ENCODE measurements at regions not wholly inside any gene's neighbourhood (a gene's known extent, or its start where the extent isn't known, plus 50 kb on each side); places are given as distances from the start of the nearest gene placed in this dataset.

GRCh38 chr12:54765652-54766051, 88.7 kb upstream of the MUCL1 start:
- TF ChIP-seq CTCF (IDR thresholded peaks at IDR 0.05; ENCODE audit: control extremely low read depth in 1 of 3, insufficient read depth in 1 of 3, low read depth in 1 of 3, low read length in 3 of 3): no peak
- no peak for TF ChIP-seq RAD21 (IDR thresholded peaks at IDR 0.05 in 1 of 2, conservative IDR thresholded peaks at IDR 0.05 in 1 of 2; ENCODE audit: low read depth in 2 of 2, low read length in 2 of 2)
- TF ChIP-seq YY1 (IDR thresholded peaks at IDR 0.05; ENCODE audit: low read depth, low read length): no peak
- no peak for TF ChIP-seq EP300 (IDR thresholded peaks at IDR 0.05; ENCODE audit: borderline replicate concordance in 1 of 2, low read depth in 2 of 2, low read length in 2 of 2)
- TF ChIP-seq JUND (IDR thresholded peaks at IDR 0.05; ENCODE audit: low read length): no peak
- no peak for TF ChIP-seq CHD7 (IDR thresholded peaks at IDR 0.05; ENCODE audit: insufficient replicate concordance, low read length)
- TF ChIP-seq POLR2A (IDR thresholded peaks at IDR 0.05; ENCODE audit: control extremely low read depth in 1 of 2, low read depth in 2 of 2, low read length in 2 of 2): no peak
